ENCODE measurements at regions not wholly inside any gene's neighbourhood (a gene's known extent, or its start where the extent isn't known, plus 50 kb on each side); places are given as distances from the start of the nearest gene placed in this dataset.

DNA sequence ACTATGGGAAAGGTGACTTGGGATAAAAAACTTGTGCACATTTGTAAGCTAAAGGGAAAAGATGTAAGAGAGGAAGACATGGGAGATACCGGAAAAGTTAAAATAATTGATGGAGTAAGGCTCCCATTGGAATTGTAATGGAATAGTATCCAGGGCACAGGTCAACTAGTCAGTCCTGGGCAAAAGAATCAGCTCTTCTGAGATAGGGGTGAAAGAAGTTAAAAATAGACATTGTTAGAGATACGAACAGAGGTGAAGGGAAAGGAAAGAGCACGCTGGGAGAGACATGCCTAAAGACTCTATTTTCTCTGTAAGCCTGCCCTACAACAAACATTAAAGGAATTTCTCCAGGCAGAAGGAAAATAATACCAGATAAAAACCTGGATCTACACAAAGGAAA lies 101.6 kb downstream of the SLC41A2 start:
- TF ChIP-seq, protein P1, sequence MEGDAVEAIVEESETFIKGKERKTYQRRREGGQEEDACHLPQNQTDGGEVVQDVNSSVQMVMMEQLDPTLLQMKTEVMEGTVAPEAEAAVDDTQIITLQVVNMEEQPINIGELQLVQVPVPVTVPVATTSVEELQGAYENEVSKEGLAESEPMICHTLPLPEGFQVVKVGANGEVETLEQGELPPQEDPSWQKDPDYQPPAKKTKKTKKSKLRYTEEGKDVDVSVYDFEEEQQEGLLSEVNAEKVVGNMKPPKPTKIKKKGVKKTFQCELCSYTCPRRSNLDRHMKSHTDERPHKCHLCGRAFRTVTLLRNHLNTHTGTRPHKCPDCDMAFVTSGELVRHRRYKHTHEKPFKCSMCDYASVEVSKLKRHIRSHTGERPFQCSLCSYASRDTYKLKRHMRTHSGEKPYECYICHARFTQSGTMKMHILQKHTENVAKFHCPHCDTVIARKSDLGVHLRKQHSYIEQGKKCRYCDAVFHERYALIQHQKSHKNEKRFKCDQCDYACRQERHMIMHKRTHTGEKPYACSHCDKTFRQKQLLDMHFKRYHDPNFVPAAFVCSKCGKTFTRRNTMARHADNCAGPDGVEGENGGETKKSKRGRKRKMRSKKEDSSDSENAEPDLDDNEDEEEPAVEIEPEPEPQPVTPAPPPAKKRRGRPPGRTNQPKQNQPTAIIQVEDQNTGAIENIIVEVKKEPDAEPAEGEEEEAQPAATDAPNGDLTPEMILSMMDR (IDR thresholded peaks at IDR 0.05; ENCODE audit: insufficient read depth, low read depth, low read length) = no peak
- TF ChIP-seq EZH2 (IDR thresholded peaks at IDR 0.05; ENCODE audit: insufficient read depth, low read length) = no peak
